Astrocyte of the spinal cord (primary cell): ENCODE measurements at regions not wholly inside any gene's neighbourhood (a gene's known extent, or its start where the extent isn't known, plus 50 kb on each side); places are given as distances from the start of the nearest gene placed in this dataset.

Experiments used
- DNase-seq: peaks from one replicate; pipeline ENCODE4 v3.0.0; 2011; ENCODE audit warnings: low read depth, low spot score
- H3K4me3 ChIP-seq: 2 replicates; pipeline ENCODE4 v1.5.1; 2011; ENCODE audit warnings: low read depth, mild to moderate bottlenecking, low read length, moderate library complexity
- CTCF ChIP-seq: IDR thresholded peaks from 2 replicates; pipeline ENCODE4 v1.5.1; 2012; ENCODE audit warnings: low read depth, mild to moderate bottlenecking, low read length, inconsistent platforms
- in situ Hi-C: cut with HindIII; loops from 2 replicates; pipeline ENCODE4 v1.10.0; 2017; ENCODE audit warnings: low sequenced_read_pairs

GRCh38 chr20:23299673-23300050, 50.9 kb upstream of the NXT1 start:
- no peak overlapping the region for H3K4me3 ChIP-seq
- DNase-seq, result no peak
- in situ Hi-C loops, result no loop called here
- no peak for TF ChIP-seq CTCF

DNA sequence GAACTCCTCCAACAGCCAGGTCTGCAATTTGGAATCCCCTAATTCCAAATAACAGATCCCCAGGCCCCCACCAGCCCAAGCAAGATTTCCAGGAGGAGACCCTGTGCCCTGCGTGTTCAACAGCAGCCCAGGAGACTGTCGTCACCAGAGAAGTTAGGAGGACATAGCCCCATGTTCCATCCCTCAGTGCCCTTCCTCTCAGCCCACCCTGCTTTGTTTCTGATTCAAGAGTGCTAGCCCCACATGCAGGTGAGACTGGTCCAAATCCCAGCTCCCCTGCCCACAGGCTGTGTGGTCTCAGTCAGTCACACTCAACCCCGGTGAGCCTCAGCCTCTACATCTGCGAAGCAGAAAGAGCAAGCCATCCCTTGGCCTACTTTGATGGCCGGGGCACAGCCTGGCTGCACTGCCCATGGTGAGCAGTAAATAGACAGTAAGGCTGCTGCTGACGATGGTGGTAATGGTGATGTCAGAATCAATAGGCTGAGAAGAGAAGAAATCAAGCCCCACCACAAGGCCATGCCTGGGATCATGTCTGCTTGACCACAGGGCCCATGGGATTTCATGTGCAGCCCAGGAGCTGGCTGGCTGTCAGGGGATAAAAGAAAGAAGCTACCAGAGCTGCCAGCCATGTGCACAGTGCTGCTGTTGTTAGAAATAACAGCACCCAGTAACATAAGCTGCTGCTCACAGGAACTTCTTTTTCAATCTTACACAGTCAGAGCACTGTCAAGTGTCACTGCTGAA, 51.5 kb upstream of the NXT1 start:
- DNase-seq, result peak; percentile 13
- in situ Hi-C loops, result no loop called here

DNA sequence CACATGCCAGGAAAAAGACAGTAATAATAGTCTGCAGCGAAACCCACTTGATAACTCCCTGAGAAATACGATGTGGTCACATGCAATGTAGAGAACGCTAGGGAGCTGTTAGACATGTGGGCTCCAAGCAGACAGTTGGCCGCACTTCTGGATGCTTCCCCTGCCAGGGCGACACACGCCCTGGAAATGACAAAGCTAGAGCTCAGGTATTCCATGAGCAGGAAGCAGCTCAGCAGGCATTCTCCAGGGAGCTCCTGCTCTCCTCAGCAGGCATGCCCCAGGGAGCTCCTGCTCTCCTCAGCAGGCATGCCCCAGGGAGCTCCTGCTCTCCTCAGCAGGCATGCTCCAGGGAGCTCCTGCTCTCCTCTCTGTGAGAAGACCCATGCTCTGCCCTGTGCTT, 52.4 kb upstream of the NXT1 start:
- DNase-seq, result no peak
- no peak overlapping the region for H3K4me3 ChIP-seq
- in situ Hi-C loops, result no loop called here
- no peak for TF ChIP-seq CTCF

More for the DNA sequence above, 51.5 kb upstream of the NXT1 start:
- TF ChIP-seq CTCF, result no peak
- H3K4me3 ChIP-seq, result no peak overlapping the region

GRCh38 chr20:23296841-23297701, 53.5 kb upstream of the NXT1 start:
- peak; percentile 40 for DNase-seq
- in situ Hi-C loops, result no loop called here
- TF ChIP-seq CTCF, result no peak
- H3K4me3 ChIP-seq, result no peak overlapping the region

DNA sequence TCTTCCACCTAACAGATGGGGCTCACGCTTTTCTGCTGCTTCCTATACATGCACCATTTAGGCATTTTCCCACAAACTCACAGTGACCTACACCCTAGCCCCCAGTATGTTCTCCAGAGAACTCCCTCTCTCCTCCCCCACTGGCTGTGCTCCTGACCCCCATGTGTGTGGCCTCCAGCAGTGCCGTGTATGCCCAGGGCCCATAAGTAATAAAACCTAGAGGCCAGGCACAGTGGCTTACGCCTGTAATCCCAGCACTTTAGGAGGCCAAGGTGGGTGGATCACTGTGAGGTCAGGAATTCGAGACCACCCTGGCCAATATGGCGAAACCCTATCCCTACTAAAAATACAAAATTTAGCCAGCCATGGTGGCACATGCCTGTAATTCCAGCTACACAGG, 54.7 kb upstream of the NXT1 start:
- no peak for TF ChIP-seq CTCF
- DNase-seq, result no peak
- in situ Hi-C loops, result no loop called here
- no peak overlapping the region for H3K4me3 ChIP-seq

DNA sequence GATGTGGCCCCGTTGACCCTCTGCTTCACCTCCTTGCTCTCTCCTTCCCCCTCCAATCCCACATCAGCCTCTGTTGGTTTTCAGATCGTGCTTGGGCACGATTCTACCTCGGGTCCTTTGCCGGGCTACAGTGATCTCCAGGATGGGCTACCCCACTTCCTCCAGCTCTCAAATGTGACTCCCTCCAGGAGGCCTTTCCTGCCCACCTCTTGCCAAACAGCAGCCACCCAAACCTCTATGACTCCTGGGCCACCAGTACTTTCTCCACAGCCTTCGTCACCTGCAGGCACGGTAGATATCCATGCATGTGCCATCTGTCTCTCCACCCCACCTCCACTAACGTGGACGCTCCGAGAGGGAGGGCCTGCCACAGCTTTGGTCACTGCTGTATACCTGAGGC, 55.9 kb upstream of the NXT1 start:
- H3K4me3 ChIP-seq, result no peak overlapping the region
- in situ Hi-C loops, result no loop called here
- no peak for DNase-seq
- TF ChIP-seq CTCF, result no peak
